H1 (cell line): ENCODE measurements at regions not wholly inside any gene's neighbourhood (a gene's known extent, or its start where the extent isn't known, plus 50 kb on each side); places are given as distances from the start of the nearest gene placed in this dataset.

Experiments
- CHD7 ChIP-seq: fragments of 300-600 bp; sonication (generic); IDR thresholded peaks from 2 replicates; pipeline ENCODE4 v1.7.1; 2012; ENCODE audit warnings: low read length, moderate library complexity, mild to moderate bottlenecking, inconsistent platforms; ENCODE audit not compliant: insufficient replicate concordance
- RNF2 ChIP-seq: fragments of 200-900, 300-1000 bp; sonication (generic); IDR thresholded peaks from 2 replicates; pipeline ENCODE4 v1.7.1; 2016; ENCODE audit warnings: borderline replicate concordance, low read depth, mild to moderate bottlenecking, antibody characterized with exemption, low read length; ENCODE audit not compliant: poor library complexity, severe bottlenecking; ENCODE audit errors: missing control alignments

DNA sequence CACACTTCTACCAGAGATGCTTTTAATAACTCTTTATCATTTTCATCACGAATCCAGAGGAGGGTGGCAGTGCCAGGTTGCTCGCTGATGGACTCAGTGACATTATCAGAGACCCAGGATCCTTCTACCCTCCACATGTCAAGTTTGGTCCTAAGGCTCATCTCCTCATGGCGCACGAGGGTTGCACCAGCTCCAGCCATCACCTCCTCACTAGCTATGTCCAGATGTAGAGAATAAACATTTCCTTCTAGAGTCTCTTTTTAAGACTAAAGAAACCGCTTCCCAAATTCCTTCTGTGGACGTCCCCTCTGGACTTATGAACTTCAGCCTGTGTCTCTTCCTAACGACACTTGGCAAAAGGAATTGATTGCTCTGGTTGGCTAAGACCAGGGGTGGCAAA, 178.7 kb downstream of the BMP7 start (continued):
- no peak for TF ChIP-seq CHD7
- no peak for TF ChIP-seq RNF2
